Left lobe of liver (tissue), 2 donors: ENCODE measurements at regions not wholly inside any gene's neighbourhood (a gene's known extent, or its start where the extent isn't known, plus 50 kb on each side); places are given as distances from the start of the nearest gene placed in this dataset.

Source experiments
- ATAC-seq: fragments of 200-7000 bp; cut with Tn5 transposase; one replicate; pipeline ENCODE4 v1.9.1; 2020; ENCODE audit warnings: mild to moderate bottlenecking, moderate library complexity
- DNase-seq: peaks from one replicate; pipeline ENCODE4 v3.0.0-alpha.2; 2020; ENCODE audit warnings: low spot score
- donor health status: DM: no; HTN: no; CAD: no; lungs with moderate emphysema.
- donor health status: DM: no; HTN: yes; CAD: no.

DNA sequence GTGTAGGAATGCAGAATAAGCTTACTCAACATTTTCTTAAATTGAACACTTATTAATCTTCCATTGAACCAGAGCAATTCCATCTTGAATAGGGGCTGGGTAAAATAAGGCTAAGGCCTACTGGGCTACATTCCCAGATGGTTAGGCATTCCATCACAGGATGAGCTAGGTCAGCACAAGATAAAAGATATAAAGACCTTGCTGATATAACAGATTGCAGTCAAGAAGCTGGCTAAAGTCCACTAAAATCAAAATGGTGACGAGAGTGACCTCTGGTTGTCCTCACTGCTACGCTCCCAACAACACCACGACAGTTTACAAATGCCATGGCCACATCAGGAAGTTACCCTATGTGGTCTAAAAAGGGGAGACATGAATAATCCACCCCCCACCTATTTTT lies 156.1 kb downstream of the NXNL2 start:
- no peak for DNase-seq
- ATAC-seq: no peak

DNA sequence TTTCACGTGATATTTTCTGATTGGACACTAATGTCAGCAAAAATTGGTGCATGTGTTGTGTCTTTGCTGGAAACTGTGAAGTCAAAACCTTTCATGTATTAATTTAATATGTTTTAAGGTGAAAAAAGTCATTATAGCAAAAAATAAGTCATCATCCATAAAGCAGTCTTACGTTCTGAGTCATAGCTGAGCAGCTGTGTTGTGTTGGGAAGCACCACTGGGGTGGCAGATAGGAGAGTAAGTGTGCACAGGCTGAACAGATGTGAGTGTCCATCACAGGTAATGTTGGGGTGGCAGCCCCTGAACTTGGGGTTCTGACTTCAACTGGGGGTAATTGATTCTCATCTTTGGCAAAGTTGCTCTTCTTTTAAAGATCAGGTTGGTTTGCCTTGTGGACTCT lies 156.8 kb downstream of the NXNL2 start:
- ATAC-seq: no peak
- DNase-seq: no peak

DNA sequence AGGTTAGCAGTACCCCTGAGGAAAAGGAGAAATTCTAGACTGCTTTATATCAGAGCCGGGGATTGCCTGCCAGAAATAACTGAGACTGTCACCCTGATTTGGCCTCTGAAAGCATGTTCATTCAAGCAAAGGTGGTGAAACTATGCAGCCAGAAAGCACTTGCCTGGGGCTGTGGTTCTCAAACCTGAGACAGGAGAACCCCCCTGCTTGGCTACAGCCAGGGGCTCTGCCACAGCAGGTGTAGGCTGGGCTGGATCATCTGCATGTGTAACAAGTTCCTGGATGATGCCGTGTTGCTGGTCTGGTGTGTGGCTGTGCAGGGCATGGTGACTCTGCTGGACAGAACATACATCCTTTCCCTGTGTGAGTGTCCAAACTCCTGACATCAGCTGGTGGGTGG lies 157.8 kb downstream of the NXNL2 start:
- DNase-seq (no peak), ATAC-seq (no peak)

DNA sequence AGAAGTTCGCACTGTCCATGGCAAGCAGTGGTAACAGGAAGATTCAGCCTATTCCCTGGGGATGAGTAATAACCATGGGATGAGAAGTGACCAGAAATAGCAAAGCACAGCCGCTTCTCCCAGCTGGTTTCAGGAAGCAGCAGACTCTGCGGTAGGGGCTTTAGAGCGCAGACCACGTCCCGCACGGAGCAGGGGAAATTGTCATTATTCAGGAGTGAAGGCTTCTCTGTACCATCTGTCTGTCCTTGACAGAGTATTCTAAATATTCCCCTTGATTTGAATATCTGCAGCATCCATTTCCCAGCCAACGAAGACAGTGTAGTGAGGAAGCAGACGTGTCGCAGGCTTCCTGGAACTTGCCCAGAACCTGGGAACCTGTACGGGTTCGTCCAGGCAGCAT lies 159.6 kb downstream of the NXNL2 start:
- ATAC-seq: no peak
- DNase-seq: no peak

DNA sequence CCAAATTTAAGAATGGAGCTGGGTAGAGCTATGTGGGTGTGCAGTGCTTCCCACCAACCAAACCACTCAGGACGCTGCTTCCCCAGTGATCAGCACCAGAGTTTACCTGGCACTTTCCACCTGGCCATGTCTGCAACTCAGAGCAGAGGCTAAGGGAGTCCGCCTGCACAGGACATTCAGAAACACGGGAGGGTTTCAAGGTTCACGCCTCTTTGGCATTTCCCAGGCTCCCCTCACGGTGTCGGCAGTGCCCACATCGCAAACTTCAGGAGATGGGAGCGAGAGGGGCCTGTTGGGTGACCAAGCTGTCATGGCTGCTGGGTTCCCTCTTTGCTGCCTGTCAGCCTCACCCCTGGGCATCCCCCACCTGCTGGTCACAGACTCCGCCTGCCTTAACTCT lies 161.5 kb downstream of the NXNL2 start:
- DNase-seq (no peak), ATAC-seq (no peak)

DNA sequence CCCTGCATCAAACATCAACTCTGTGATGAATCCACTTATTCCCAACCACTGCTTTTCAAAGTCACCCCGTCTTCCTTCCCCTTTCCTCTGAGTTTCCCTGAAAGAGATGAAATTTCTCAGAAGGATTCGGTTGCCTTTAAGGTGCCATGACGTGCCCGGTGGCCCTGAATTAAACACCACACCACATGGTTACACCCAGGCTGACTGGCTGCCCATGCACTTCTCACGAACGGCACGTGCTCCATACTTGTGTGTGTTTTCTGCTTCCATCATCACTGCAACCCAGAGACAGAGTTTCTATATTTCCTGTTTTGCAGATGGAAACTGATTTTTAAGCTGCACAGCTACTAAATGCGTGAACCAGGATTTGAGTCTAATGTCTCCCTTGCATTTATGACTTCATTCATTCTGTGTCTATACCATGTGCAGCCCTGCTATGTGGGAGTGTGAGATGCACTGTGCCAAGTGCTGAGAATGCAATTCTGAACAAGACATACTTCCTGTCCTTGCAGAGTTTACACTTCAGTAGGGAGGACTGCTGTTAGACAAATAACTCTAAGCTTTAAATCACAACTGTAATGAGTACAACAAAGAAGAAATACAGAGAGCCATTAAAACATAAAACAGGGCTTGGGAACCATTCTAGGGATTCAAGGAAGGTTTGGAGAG lies 162.9 kb downstream of the NXNL2 start:
- ATAC-seq (no peak), DNase-seq (no peak)

DNA sequence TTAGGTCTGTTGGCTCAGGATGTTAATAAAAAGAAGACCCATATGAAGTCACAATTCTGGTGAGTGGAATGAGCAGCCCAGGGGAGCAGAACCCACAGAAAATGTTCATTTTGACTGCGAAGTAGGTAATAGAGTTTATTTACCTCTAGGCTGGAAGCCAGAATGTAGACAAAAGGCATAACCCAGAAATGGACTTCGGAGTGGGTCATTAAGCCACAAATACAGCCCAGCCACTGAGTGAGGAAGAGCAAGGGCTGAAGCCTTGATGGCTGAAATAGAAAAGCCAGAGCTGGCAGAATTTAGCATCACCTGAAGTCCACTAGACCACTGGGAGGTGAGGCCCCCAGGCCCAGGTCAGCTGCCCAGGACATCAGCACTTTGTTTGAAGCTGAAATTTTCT lies 168.0 kb downstream of the NXNL2 start:
- ATAC-seq (no peak), DNase-seq (no peak)

DNA sequence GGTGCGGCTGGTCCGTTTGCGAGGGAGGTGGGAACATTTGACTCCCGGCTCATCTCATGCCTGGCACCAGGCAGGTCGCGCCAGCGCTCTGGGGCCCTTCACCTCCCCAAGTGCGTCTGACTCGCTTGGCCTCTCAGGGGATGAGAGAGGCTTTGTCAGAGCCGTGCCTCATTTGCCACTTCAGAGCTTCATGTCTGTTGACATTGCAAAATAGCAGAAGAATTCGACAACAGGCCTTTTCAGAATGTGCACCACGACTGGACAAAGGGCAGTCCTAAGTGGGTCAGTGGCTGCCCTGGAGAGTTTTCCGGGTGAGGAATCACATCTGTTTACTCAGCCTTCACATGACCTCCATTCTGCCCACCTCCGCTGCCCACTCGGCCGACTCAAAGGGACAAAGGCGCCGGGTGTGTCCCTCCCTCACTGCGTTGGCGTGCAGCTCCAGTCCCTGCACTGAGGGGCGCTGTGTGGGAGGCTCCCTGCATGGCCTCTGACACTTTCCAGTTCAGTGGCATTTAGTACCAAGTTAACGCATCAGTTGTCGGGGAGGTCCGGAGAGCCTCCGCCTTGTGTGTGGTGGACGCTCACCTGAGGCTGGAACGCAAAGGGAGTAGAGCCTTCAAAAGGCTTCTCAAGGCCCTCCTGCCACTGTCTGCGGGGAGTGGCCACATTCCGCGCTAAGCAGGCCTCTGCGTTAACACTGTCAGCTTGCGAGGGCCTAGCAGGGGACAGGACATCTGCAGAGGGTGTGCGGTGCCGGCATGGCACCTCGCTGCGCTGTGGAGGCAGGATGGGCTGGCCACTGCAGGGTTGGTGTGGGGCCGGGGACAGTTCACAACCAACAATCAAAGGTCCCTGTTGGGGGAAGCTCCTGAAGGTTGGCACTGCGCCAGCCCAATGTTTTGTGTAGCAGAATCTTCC lies 171.5 kb downstream of the NXNL2 start:
- DNase-seq (no peak), ATAC-seq (peak; percentile 13)

DNA sequence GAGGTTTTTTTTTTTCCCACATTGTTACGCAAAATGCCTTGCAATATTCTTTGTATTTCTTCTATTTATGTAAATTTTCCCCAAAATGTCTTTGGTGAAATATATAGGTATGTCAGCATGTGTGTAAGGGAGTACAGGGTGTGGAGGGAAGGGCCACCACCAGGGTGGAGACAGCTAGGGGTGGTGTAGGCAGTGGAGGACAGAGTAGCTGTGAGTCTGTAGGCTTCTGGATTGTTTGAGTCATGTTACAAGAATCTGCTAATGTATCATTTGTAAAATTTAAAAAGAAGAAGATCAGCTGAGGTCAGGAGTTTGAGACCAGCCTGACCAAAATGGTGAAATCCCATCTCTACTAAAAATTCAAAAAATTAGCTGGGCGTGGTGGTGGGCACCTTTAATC lies 175.5 kb downstream of the NXNL2 start:
- DNase-seq: no peak
- ATAC-seq: no peak

DNA sequence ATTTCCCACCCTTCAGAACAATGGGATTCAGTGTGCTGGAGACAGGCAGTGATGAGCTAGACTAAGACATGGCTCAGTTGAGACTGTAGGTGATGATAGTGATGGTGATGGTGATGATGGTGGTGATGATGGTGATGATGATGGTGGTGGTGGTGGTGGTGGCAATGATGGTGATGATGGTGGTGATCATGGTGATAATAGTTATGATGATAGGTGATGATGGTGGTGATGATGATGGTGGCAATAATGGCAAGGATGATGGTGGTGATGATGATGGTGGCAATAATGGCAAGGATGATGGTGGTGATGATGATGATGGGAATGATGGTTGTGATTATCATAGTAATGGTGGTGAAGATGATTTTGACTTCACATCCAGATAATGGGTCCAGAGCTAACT lies 176.7 kb downstream of the NXNL2 start:
- DNase-seq (no peak), ATAC-seq (no peak)

DNA sequence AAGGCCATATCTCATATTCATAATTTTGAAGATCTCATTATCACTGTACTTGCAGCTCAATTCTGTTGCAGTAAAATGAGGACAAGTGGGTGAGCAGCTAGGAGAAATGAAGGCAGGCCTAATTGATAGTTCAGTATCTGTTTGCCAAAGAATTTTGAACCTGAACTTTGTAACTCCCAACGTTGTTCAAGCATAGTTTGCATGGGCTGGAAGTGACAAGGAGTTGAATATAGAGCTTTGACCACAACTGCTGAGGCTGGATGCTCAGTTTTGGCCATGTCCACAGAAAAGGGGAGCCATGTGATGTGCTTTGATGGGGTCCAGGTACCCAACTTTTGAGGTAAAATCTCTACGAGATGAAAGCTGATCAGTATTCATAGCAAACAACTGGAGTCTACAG lies 177.5 kb downstream of the NXNL2 start:
- DNase-seq (no peak), ATAC-seq (no peak)

DNA sequence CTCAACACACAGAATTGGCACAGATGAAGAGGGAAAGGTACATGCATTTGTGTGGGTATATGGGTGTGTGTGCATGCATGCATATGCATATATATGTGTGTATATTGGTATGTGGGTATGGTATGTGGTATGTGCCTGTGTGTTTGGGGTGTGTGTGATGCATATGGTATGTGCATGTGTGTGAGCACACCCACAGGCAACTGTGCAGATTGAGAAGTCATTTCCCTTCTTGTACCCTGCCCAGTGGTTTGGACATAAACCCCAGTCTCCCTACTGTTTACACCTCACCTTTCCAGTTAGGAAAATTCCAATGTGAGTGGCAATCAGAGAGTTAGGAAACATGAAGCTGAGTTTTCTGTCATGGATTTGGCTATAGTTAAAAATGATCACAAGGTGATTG lies 178.0 kb downstream of the NXNL2 start:
- DNase-seq: no peak
- ATAC-seq: no peak

DNA sequence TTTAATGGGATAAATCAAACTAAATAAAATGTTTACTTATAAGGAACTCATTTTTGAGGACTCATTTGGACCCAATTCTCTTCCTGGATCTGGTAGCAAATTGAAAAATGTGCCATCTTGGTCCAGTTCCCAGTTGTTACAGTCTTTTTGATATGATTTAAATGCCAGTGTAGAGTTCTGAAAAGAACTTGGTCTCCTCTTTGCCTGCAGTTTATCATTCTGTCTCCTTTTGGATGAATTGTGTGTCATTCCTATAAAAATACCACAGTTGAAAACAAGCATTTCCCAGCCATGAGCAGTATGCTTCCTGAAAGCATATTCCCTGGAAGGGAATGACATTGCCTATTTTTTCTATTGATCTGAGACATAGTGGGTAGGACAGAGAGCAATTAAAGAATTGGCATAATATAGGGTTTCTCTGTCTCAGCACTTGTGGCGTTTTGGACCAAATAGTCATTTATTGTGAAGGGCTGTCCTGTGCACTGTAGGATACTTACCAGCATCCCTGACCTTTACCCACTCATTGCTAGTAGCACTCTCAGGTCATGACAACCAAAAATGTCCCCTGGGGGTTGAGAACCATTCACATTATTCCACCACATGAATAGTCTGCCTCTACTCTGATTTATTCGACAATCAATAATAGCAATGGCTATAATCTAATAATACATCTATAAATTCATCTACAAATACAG lies 181.8 kb downstream of the NXNL2 start:
- ATAC-seq: no peak
- DNase-seq: no peak

DNA sequence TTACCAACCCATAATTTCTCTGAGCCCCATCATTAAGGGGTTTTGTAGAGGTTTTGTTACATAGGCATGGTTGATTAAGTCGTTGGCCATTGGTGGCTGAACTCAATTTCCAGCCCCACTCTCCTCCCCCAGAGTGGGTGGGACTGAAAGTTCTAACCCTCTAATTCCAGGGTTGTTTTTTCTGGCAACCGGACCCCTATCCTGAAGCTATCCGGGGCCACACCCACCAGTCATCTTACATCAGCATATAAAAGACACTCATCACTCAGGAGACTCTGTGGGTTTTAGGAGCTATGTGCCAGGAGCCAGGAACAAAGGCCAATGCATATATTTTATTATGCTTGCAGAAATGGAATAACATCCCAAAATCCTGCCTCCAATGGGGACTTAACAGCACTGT lies 186.0 kb downstream of the NXNL2 start:
- DNase-seq: no peak
- no peak for ATAC-seq

DNA sequence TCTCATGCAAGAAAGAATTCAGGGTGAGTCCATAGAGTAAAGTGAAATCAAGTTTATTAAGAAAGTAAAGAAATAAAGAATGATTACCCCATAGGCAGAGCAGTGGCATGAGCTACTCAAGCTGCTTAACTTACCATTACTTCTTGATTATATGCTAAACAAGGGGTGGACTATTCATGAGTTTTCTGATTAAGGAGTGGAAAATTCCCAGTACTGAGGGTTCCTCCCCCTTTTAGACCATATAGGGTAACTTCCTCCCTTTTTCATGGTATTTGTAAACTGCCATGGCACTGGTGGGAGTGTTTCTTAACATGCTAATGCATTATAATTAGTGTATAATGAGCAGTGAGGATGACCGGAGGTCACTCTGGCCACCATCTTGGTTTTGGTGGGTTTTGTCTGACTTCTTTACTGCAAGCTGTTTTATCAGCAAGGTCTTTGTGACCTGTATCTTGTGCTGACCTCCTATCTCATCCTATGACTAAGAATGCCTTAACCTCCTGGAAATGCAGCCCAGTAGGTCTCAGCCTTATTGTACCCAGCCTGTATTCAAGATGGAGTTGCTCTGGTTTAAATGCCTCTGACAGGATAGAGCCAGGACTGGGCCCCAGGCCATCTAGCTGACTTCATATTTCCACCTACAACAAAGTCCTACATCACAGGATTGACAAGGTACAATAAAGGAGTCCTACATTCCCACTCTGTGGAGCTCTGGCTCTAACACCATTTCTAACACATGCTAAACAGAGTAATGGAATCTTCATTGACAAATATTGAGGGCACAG lies 186.7 kb downstream of the NXNL2 start:
- ATAC-seq (no peak), DNase-seq (no peak)

DNA sequence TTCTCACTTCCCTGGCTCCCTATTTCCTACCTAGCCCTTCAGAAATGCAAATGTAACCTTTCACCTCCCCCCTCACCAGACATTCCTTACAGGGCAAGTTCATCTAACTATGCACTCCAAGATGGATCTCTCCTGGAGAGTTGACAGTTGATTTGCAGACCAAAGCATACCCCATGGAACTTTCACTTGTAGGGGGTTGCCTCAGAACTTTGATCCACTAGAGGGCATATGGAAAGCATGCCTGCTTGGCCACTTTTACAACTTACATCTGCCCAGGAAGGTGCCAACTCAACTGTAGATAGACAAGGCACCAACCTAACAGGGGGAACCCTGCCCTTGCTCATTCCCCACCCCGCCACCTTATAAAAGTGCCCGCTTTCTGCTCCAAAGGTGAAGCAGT lies 187.8 kb downstream of the NXNL2 start:
- DNase-seq (no peak), ATAC-seq (peak; percentile 44)

DNA sequence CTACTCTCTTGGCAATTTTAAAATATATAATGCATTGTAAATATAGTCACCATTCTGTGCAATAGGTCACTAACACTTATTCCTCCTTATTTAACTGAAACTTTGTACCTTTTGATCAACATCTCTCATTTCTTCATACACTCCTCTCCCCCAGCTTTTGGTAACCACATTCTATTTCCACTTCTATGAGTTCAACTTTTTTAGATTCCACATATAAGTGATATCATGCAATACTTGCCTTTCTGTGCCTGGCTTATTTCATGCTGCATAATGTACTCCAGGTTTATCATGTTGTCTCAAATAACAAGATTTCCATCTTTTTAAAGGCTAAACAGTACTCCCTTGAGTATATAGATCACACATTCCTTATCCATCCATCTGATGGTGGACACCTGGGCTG lies 188.8 kb downstream of the NXNL2 start:
- DNase-seq (no peak), ATAC-seq (no peak)

DNA sequence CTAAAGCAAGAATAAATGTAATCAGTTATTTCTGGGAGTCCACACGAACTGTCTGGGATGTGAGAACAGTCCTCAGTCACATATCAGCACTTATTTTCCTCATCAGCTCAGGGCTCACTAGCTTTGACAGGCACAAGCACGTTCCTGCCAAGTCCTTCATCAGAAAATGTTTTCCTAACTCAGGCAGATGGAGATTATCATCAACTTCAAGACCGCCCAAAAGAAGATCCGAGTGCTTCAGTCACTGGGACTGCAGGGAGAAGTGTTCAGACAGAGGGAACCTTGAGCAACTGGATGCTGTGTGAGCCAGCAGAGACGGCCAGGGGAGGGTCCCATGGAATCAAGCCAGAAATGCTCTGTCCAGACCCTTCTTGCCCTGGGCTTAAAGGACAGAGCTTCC lies 189.4 kb downstream of the NXNL2 start:
- DNase-seq (no peak), ATAC-seq (no peak)

DNA sequence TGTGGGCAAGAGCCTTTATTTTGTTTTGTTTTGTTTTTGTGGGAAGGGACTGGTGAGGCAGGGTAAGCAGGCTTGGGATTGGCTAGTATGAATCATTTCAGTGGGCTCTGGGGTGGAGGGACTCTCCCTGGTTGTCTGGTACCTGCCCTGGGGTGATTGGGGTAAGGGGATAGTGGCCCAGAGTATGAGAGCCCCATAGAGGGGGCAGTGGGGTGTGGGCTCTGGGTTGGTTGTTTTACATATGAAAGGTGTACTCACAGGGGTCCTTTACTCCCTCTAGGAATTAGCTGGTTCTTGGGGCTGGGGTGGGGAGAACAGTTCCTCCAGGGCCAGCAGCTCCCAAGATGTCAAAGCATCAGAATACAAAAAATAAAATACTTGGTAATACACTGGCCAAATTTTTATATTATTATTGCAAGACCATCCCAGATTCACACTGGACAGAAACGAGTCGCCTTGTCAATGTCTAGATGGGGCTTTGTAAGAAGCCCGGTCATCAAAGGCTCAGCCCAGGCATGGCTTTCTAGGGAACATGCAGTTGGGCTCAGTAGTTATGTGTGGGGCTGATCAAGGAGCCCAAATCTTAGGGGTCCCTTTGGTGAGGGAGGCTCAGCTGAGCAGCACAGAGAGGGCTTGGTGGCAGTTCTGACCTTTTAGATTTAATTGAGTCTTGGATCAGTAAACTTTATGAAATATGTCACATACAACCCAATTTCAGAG lies 190.5 kb downstream of the NXNL2 start:
- DNase-seq (no peak), ATAC-seq (no peak)

DNA sequence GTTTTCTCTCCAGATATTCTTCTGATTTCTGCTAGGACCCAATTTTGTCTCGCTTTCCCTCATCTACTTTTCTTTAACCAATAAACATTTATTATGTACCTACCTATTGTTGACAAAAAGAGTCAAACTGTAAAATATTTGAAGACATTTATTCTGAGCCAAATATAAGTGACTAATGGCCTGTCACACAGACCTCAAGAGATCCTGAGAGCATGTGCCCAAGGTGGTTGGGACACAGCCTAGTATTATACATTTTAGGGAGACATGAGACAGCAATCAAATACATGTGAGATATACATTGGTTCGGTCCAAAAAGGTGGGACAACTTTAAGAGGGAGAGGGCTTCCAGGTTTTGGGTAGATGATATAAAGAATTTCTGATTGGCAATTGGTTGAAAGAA lies 191.8 kb downstream of the NXNL2 start:
- ATAC-seq (no peak), DNase-seq (no peak)

DNA sequence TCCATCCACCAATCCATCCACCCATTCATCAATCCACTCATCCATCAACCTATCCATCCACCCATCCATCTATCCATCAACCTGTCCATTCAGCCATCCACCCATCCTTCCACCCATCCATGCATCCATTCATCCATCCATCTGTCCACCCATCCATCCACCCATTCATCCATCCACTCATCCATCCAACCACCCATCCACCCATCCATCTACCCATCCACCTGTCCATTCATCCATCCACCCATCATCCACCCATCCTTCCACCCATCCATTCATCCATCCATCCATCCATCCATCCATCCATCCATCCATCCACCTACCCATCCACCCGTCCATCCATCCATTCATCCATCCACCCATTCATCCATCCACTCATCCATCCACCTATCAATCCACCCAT lies 195.8 kb downstream of the NXNL2 start:
- no peak for DNase-seq
- ATAC-seq: no peak
